Left lobe of liver (tissue), 2 donors: ENCODE measurements at regions not wholly inside any gene's neighbourhood (a gene's known extent, or its start where the extent isn't known, plus 50 kb on each side); places are given as distances from the start of the nearest gene placed in this dataset.
"Not testable (repeated sequence)": the region's sequence is repeated elsewhere in the genome, so short reads cannot be mapped to it uniquely, and the experiment has no call there.

Experiments used
- ATAC-seq: fragments of 200-7000 bp; cut with Tn5 transposase; one replicate; pipeline ENCODE4 v1.9.1; 2020; ENCODE audit warnings: mild to moderate bottlenecking, moderate library complexity
- DNase-seq: peaks from one replicate; pipeline ENCODE4 v3.0.0-alpha.2; 2020; ENCODE audit warnings: low spot score
- donor health status: DM: no; HTN: no; CAD: no; lungs with moderate emphysema.
- donor health status: DM: no; HTN: yes; CAD: no.

DNA sequence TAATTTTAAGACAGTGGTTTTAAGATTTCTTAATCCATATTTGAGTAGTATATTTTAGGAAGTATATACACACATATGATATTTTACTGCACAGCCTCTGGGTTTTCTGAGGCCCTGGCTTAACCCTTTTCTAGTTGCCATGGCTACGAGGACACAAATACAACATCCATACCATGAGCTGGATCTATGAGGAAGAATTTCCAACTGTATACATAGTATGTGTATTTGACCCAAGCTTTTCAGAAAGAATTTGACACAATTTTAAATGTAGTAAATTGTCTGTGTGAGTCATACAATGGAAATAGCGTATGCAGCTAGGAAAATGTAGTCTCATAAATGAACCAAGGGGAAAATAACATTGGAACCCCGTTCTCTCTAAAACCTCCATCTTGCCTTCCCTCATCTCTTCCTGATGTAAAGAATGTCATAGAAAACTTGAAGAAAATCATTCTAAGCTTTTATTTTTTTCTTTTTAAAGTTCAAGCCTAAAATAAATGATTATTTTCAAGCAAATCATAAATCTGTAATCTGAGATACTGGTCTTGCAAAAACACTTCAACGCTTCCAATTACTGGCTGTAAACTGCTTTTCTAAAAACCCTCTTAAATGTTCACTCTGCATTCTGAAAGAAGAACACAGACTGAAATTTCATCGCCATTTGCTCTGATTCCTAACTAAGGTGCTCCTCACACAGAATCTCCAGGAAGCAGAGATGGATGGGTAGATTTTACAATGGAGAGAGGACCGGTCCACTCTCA, 172.4 kb downstream of the LACC1 start:
- DNase-seq: no peak
- no peak for ATAC-seq

DNA sequence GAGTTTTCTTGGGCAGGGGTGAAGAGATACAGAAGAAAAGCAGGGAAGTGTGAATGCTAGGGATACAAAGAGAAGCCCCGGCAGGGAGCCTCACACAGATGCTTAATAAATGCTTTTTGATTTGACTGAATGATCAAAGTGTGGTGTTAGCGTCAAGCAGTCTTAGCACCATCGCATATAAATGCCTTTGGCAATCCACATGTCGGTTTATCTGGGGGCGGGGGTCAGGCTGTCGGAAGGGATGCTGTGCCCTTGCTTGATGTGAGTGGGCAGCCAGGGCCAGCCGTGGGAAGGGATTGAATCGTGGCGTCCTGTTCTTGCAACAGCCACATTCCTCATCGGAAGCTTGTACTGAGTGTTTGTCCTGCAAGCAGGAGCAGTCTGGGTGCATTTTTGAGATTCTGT, 173.1 kb downstream of the LACC1 start:
- ATAC-seq (no peak), DNase-seq (no peak)

DNA sequence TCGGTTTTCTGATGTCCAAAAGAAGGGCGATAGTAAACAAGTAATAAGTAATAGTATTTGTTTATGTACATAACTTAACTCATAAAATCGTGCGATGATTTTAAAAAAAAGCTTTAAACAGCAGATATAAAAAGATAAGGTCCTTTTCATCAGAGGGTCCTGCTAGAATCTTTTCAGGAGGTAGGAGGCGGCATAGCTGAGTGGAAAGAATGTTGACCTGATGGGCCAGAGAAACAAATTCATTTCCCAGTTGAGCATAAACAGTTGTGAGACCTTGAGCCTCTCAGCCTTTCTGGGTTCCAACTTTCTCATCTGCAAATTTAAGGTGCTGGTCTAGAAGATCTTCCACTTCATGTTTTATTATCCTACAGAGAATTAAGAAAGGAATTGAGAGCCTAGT, 173.5 kb downstream of the LACC1 start:
- no peak for ATAC-seq
- DNase-seq: no peak

DNA sequence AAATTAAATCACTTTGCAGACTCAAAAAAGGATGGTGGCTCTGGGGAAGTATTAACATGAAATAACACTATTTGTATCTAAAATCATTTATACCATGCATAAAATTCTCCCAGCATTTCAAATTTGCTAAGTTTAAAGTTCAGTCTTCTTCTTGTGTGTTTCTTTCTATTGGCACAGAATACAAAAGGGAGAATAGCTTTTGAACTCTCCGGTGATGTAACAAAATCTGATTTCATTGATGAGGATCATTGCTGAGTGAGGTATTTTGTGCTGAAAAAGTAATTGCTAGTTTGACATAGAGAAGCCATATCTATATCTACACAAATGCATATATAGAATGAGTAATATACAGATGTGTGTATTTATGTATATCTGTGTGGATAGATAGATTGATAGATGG, 174.8 kb downstream of the LACC1 start:
- ATAC-seq (peak; percentile 60), DNase-seq (no peak)

DNA sequence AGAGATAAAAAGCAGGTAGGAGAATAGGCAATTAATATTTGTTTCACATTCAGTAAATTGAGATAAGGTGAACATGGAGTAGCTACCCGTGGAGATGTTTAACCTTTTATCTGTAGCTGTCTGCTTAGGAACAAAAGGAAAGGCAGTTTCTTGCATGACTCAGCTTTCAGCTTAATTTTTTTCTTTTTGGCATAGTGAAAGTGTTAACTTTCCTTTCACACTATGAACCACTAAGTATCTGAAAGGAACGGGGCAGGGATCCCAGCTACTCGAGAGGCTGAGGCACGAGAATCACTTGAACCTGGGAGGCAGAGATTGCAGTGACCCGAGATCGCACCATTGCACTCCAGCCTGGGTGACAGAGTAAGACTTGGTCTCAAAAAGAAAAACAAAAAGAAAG, 176.0 kb downstream of the LACC1 start:
- not testable (repeated sequence) for ATAC-seq, DNase-seq

DNA sequence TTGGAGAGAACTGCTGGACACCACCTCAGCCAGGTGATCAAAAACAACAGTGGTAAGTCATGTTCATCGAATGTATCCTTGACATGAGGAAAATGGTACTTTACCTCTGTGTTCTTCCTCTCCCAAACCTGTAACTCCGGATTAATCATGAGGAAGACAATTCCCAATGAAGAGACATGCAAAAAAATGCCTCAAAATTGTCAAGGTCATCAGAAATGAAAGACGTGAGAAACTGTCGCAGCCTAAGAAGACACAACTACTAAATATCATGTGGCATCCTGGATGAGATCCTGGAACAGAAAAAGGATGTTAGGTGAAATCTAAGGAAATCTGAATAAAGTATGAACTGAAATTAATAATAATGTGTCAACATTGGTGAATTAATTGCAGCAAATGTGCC, 178.4 kb downstream of the LACC1 start:
- no peak for DNase-seq
- ATAC-seq: no peak

DNA sequence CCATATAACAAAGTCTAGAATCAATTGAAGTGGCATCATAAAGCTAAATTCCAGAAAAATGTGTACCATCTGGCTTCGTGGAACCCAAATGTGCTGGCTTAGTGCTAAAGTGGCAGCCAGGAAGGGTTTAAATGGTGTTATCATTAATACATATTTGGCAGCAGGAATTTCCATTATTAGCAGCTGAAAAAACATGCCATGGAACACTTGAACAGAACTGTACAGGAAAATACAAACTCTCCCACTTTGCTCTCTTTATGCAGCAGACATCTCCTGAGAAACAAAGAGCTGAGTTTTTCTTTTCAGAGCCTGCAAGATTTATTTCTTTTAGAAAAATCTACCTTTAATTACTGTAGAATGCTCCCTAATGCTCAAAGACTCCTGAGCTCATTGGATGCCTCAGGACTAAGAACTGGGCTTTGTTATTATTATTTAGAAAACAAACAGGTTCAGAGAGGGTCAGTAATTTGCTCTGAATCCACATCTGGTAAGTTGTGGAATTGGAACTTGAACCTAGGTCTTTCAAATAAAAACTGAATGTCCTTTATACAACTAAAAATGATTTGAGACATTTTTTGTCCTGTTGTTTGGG, 179.0 kb downstream of the LACC1 start:
- ATAC-seq (no peak), DNase-seq (no peak)

DNA sequence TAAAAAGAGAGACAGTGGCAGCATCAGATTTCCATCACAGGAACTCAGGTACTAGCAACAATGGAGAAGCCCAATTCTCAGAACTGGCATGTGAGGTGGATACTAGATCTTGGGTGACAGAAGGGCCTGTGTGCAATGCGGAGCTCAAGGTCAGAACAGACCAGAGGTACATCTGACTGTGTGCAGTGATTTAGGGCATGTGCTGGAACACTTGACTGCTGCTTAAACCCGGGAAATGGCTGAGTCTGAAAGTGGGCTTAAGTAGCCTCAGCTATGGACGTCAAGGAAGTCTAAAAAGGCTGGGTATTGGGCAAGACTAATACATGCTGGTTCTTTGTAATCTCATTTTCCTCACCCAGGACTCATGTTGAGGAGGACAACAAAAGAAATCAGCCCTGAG, 182.2 kb downstream of the LACC1 start:
- DNase-seq (no peak), ATAC-seq (no peak)

DNA sequence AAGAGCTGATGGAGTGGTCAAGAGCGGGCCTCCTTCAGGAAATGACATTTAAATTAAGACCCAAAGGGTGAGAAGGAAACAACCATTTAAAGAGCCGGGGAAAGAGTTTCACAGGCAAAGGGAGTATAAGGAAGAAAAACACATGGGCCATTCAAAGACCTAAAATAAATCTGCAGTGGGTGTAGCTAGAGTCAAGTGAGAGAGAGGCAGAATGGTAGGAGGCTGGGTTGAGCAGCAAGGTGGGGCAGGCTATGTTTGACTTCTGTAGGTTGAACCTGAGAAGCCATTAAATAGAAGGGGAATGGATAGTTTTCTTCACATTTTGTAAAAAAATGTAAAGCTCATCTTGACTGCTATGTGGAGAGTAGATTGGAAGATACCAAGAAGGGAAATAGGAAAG, 183.8 kb downstream of the LACC1 start:
- no peak for ATAC-seq

DNA sequence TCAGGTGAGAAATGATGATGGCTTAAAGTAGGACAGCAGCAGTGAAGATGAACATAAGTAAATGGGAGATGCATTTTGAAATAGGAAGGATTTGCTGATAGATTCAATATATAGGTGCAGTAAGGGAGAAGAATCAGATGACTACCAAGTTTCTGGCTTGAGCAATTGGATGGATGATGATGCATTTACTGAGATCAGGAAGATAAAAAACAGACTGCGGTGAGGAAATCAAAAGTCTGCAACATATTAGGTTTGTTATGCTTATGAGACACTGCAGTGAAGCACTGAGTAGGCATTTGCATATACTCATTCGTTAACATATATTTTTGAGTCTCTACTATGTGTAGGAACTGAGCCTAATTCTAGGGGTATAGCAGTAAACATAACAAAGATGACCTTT, 184.2 kb downstream of the LACC1 start:
- no peak for ATAC-seq
- no peak for DNase-seq

More for the DNA sequence above, 183.8 kb downstream of the LACC1 start:
- no peak for DNase-seq

DNA sequence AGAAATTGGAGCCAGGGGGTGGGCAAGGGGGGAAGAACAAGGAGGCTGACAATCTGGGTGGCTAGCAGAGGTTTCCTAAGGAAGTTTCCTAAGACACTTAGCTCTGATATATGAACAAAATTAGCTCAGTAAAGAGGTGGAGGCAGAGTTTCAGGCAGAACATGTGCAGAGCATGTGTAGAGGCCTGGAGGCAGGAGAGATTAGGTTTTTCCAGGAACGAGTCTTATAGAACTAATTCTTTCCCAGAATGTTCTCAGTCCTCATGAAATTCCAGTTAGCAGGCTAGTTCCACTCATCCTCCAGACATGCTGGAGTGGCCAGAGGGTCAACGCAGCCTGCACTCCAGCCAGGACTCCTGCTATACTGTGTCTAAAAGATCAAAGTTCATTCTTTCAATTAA, 184.7 kb downstream of the LACC1 start:
- no peak for ATAC-seq
- no peak for DNase-seq

DNA sequence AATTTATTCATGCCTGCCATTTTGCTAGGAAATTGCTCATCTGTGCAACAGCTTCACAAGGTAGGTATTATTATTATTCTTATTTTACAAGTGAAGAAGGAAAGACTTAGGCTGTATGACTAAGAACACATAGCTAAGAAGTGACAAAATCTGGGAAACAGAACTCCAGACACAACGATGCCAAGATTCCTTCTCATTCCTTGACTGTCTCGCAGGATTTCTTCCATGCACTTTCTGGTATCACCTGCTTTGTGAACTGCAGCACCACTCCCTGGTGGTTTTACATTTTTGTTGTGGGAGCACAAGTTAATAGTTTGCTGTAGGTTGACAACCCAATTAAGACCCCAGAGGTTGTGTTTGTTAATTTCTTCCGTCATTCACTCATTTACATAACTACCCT, 188.5 kb downstream of the LACC1 start:
- ATAC-seq: no peak
- DNase-seq: no peak

DNA sequence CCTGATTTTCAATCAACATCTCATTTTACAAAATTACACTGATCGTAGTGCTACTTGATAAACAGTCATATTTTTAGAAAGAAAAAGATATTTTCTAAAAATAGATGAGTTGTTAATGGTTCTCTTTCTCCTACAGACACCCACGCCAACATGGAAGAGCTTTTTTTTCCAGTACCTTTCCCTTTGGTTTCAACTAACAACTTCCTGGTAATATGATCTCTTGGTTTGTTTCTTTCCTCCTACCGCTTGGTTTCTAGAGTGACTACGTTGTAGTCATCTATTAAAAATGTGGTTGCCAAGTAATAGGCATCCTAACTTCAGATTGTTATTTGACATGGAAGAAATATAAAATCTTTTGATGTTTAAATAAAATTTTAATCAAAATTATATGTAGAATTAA, 189.0 kb downstream of the LACC1 start:
- no peak for DNase-seq
- ATAC-seq: no peak

DNA sequence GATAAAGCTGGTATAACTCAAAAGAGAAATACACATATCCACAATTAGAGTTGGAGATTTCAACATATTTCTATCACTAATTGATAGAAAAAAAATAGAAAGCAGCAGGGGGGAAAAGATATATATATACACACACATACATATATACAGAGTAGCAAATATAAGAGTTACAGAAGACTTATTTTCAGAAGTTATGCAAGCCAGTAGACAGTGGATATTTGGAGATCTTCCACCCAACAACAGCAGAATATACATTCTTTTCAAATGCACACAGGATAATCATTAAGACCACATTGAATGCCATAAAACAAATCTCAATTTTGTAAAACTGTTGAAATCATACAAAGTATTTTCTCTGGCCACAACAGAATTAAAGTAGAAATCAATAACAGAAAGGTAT, 192.8 kb downstream of the LACC1 start:
- ATAC-seq (no peak), DNase-seq (no peak)

DNA sequence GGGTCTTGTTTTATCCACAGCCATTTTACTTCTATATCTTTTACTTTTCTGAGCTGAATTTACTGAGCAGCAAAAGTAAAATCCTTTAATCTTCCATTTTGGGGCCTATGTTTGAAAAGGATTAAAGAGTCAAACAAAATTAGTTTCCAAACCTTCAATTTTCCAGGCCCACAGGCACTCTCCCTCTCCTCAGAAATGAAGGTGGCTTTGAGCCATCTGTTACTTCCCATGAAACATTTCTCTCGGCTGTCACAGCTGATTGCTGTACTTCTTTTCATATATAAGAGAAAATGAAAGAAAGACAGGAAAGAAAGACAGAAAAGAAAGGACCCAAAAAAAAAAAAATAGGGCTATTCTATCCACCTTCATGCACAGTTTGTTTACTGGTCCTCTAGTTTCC, 194.9 kb downstream of the LACC1 start:
- DNase-seq: no peak
- ATAC-seq: no peak

DNA sequence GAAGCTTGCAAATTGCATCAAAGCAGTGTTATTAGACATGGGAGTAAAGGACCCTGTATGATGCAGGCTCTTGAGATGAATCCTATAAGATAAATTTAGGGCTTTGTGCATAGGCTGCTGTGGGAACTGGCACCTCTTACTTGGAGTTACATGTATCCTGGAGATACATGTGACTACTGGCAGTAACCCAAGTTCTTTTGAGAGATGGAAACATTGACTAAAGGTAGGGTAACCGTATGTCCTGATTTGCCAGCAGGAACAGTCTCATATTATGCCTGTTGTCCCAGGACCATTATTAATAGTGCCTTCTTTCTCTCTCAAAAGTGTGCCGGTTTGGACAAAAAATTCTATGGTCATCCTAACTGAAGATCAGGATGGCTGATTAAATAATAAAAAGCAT, 195.4 kb downstream of the LACC1 start:
- ATAC-seq (no peak), DNase-seq (no peak)

DNA sequence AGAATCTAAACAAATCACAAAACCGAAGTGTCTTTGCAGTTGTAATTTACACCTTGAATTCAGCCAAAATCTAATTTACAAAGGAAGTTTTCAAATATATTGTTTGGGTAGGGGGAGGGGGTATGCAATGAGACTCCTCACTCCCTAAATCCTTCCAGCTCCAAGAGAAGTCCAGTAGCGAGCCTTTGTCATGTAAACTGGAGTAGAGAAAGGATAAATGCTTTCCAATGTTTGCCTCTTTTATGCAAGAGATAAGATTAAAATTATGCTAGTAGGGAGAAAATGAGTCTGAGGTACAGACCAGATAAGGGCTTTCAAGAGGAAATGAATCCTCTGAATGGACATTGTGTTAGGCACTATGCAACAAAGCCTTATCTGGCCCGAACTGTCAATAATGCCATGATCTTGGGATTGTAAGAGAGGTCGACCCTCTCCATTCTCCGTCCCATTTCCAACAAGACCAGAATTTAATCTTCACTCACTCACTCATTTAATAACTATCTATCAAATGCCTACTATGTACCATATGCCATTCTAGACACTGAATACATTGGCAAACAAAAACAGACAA, 199.2 kb downstream of the LACC1 start:
- DNase-seq (no peak), ATAC-seq (no peak)

DNA sequence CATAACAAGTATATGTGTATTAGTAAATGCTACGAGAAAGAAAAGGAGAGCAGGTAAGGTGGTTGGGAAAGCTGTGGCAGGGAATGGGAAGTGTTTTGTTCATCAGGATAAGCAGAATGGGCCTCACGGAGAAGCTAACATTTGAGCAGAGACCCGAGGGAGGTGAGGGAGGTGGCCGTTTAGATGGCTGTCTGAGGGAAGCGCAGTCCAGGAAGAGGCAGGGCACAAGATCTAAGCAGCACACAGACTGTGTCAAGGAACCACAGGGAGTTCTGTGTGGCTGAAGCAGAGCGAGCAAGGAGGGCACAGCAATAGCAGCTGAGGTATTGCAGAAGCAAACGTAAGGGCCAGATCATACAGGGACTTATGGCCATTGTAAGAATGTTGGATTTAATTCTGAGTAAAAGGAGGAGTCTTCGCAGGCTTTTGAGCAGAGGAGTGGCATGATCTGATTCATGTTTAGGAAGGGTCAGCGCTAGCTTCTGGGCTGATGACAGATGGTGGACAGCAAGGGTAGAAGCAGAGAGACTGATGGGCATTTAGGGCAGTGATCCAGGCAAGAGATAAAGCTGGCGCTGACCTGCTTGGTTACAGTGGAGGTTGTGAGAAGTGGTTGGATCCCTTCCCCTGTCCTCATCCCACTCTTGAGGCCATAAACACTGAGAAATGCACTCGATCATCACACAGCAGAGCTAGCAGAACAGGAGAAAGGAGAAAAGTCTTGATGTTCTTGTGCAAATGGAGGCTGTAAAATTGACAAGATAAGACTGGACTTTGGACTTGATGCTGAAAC, 199.9 kb downstream of the LACC1 start:
- no peak for ATAC-seq
- DNase-seq: no peak

DNA sequence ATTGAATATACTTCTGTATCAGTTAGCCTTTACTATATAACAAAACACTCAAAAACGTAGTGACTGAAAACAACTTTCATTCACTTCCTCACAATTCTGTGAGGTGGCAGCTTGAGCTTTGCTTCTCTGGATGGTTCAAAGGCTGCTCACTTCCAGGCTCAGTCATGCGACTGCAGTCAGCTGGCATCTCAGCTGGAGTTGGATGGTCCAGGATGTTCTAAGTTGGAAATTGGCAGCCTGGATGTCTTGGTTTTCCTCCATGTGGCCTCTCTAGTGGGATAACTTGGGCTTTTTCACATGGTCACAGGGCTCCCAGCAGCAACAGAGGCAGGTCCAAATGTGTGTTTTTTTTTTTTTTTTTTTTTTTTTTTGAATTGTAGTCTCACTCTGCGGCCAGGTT, 204.4 kb downstream of the LACC1 start:
- ATAC-seq: no peak

DNA sequence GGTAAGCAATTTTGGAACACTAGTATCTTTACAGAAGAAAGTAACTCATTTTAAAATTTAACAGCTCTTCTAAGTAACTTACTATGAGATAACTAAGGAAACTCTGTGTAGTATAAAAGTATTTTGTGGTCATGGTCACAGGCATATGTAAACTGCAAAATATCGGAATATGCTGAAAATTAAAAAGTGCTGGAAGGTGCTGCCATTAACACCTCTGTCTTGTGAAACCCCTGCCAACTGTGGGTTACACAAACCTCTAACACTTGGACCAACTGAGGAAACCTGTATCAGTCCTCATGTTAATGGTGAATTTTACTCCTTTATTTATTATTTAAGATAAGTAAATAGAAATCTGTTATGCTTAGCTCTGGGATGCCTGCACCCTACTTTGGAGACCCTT, 206.7 kb downstream of the LACC1 start:
- ATAC-seq (no peak), DNase-seq (no peak)

More for the DNA sequence above, 204.4 kb downstream of the LACC1 start:
- no peak for DNase-seq

DNA sequence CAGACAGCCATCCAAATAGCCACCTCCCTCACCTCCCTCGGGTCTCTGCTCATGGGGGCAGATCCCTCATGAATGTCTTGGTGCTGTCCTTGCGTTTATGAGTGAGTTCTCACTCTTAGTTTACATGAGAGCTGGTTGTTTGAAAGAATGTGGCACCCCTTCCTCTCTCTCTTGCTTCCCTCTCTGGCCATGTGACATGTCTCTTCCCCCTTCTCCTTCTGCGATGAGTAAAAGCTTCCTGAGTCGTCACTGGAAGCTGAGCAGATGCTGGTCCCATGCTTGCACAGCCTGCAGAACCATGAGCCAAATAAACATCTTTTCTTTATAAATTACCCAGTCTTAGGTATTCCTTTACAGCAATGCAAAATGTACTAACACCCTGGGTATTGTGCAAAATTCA, 208.7 kb downstream of the LACC1 start:
- ATAC-seq: no peak
- no peak for DNase-seq

DNA sequence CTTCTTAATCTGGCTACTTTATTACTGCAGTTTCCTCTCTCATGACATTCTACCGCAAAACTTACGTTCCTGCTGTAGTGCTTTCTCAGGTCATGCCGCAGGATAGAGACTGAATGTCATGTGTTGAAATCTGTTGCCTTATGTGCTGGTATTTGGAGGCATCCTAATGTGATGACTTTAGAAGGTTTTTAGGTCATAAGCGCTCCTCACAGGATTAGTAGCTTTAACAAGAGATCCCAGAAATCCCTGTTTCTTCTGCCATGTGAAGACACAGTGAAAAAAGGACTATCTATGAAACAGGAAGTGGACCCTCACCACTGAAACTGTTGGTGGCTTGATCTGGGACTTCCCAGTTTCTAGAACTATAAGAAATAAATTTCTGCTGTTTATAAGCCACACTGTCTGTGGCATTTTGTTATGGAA, 209.3 kb downstream of the LACC1 start:
- ATAC-seq (no peak), DNase-seq (no peak)
